Prostate gland (tissue), 2 donors: ENCODE measurements at regions not wholly inside any gene's neighbourhood (a gene's known extent, or its start where the extent isn't known, plus 50 kb on each side); places are given as distances from the start of the nearest gene placed in this dataset.

ENCODE experiments used
- POLR2A ChIP-seq: fragments of 450-650 bp; IDR thresholded peaks from one replicate; pipeline ENCODE4 v1.6.1; 2016; ENCODE audit warnings: antibody characterized with exemption, mild to moderate bottlenecking
- POLR2AphosphoS5 ChIP-seq: sonication (generic); formaldehyde crosslinking; IDR thresholded peaks from one replicate; pipeline ENCODE4 v1.6.1; 2017; ENCODE audit warnings: antibody characterized with exemption
- TF ChIP-seq, protein P1 (sequence below), 4 experiments: fragments of 200-600 bp in 2 of 4; fragments of 450-650 bp in 2 of 4; sonication (generic) in 2 of 4; IDR thresholded peaks; 1 replicate in 3 of 4; 2 replicates in 1 of 4; pipeline ENCODE4 v1.5.1; 2016 to 2019; ENCODE audit warnings: antibody characterized with exemption in 4 of 4, mild to moderate bottlenecking in 2 of 4, moderate library complexity in 2 of 4

DNA sequence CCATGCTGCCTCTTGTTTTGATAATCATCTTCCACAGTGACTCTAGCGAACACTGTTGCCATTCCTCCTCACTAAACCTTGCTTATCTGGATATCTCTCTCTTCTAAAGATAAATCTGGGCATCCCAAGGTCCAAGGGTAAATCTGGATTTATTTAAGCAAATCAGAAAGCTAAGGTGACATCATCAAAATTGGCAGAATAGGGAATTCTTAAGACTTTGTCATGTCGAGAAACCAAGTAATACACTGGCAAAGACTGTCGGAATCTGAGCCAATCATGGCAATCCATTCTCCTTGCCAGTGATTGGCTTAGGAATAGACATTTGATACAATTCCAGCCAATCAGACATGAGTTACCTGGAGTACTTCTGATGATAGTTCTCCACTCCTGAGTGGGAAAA lies 362.7 kb upstream of the PTGER4 start:
- TF ChIP-seq, protein P1, sequence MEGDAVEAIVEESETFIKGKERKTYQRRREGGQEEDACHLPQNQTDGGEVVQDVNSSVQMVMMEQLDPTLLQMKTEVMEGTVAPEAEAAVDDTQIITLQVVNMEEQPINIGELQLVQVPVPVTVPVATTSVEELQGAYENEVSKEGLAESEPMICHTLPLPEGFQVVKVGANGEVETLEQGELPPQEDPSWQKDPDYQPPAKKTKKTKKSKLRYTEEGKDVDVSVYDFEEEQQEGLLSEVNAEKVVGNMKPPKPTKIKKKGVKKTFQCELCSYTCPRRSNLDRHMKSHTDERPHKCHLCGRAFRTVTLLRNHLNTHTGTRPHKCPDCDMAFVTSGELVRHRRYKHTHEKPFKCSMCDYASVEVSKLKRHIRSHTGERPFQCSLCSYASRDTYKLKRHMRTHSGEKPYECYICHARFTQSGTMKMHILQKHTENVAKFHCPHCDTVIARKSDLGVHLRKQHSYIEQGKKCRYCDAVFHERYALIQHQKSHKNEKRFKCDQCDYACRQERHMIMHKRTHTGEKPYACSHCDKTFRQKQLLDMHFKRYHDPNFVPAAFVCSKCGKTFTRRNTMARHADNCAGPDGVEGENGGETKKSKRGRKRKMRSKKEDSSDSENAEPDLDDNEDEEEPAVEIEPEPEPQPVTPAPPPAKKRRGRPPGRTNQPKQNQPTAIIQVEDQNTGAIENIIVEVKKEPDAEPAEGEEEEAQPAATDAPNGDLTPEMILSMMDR (IDR thresholded peaks at IDR 0.05) = no peak
- TF ChIP-seq POLR2A = no peak
- TF ChIP-seq POLR2AphosphoS5 = no peak
